HG02588 (cell line): ENCODE measurements at regions not wholly inside any gene's neighbourhood (a gene's known extent, or its start where the extent isn't known, plus 50 kb on each side); places are given as distances from the start of the nearest gene placed in this dataset.

Source experiments
- ATAC-seq: cut with Tn5 transposase; IDR thresholded peaks from one replicate; pipeline ENCODE4 v1.9.1; 2021; ENCODE audit warnings: mild to moderate bottlenecking, moderate library complexity; ENCODE audit not compliant: unreplicated experiment

DNA sequence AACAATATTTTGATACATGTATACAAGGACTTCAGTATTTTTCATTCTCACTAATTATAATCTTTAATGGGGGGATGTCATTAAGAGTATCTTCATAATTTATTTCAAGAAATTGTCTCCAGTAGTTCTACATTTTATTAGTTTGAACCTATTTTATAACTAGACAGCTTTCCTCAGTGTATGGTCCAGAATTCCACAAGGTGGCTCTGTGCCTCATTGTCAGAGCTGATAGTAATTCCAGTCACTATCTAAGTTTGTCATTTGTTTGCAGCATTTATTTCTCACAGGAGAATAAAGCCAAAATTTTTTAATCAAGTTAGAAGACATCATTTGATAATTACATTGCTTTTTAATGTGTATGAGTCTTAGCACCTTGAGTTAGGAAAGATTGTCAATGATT lies 1633.0 kb upstream of the PCDH20 start:
- no peak for ATAC-seq

DNA sequence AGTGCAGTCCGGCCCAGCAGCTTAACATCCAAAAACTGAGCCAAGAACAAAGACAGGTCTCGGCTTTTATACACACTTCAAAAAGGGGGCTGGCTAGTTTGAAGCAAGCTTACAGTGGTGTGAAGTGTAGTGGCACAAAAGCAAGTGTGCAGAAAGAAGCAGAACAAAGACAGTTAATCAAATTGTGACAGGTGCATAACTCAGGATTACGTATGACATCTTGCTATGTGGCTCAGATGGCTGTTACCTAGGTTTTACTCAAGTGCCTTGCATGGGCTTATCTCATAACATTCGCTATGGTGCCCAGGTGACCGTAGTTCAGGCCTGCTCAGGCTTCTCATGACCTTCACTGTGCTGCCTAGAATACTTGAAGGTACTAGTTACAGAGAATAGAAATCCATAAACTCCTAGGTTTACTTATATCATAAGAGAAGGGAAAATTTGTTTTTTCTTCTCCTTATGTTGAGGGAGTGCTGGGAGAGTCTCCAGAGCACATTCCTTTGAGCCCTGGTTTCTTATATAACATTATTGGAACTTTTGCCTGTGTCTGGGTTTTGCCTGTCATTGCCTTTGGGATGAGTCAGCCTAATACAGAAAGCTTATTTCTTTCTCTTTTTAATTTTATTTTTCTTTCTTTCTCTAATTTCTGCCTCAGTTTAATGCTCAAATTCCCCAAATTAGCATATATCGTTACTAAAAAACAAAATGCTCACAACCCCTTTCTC lies 1629.1 kb upstream of the PCDH20 start:
- ATAC-seq, result no peak

DNA sequence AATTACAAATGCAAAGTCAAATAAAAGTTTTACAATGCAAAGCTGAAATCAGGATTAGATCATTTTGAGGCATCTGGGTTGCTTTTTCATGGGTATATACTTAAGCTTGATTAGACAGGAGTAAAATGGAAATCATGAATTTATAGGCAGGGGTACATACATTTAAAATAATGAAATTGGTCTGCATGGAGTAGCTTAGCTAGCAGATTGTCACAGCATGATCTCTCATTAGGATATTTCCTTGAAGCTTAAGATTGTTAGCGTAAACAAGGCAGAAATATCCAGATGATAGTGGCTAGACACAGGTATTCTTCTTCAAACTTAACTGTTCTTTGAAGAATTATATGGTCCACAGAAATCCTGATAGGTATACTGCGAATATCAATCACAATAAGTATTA lies 1627.0 kb upstream of the PCDH20 start:
- ATAC-seq, result no peak

DNA sequence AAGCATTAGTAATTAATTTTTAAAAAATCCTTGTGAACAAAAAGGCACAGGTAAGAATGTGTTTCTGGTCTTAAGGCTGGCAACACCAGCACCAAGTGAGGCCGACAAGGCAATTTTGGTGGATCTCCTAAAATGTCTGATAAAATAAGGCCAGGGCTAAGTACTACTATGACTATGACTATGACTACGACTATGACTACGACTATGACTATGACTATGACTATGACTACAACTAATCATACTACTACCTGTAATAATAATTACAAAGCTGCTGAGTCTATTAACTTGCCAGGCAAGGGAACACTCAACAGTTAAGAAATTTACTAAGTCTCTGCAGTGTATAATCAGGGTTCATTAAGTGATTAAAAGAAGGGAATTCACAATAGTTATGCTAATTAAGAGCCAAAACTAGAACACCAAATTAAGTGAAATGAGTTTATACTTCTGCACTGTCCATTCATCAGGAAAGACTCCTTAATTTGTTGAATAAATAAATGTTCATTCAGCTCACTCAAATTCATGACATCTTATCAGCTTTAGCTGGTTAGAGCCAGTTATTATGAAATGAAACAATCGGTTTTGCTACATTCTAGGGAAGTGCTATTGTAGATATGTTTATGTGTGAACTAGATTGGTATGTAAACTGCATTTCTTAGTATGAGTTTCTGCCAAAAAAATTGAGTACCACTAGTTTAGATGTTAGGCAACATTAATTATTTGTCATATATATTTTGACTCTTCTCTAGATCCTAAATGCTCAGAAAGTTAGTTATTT lies 1626.2 kb upstream of the PCDH20 start:
- ATAC-seq, result no peak

DNA sequence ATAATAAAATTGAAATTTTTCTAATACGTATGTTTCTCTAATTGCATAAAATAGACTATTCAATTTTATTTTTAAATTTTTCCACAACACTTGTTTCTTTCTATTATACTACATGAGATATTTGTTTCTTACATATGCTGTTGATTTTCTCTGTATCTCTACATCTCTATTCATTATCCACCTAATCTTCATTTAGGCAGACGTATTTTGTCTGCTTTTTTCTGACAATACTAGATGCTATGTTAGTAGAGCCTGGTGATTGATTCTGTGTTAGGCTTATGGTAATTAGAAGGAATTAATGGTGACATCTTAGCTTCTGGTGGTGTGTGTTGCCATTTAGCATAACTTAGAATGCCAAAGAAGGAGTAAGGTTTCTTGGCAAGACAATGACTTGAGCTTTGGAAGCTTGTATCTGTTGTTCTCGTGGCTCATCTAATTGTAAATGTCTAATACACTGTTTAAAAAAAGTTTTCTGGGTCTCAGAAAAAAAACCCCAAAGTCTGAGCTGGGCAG lies 1610.7 kb upstream of the PCDH20 start:
- no peak for ATAC-seq

DNA sequence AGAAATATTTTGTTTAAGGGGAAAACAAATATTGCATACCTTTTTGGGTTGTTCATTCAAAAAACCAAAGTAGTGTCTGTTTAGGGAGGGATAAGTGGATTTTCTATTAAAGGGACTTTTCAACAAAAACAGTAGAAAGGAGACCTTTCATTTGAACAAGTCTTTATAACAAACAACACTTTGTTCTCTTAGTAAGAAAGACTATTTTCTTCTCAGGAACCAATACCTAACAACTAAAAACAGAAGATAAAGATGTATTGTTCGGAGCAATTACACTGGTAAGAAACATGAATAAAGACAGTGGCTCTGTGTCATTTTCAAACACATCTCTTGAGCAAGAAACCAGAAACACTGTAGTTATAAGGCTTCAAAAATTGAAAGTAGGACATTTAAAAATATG lies 1610.1 kb upstream of the PCDH20 start:
- no peak for ATAC-seq

DNA sequence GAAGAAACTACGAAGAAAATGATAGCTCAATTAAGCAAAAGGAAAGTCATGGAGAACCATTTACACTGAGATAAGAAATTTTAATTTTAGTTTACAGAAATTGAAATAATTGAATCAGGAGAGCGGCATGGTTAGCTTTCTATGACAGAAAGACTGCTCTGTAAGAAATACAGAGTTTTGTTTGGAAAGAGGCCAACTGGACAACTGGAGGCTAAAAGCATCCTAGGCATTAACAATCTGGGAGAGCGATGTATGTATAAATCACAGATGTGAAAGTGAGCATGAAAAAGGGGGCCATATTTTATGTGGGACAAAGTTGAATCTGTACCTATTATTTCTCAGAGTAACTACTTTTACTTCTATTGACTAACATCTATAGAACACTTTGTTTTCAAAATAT lies 1608.8 kb upstream of the PCDH20 start:
- ATAC-seq, result no peak

DNA sequence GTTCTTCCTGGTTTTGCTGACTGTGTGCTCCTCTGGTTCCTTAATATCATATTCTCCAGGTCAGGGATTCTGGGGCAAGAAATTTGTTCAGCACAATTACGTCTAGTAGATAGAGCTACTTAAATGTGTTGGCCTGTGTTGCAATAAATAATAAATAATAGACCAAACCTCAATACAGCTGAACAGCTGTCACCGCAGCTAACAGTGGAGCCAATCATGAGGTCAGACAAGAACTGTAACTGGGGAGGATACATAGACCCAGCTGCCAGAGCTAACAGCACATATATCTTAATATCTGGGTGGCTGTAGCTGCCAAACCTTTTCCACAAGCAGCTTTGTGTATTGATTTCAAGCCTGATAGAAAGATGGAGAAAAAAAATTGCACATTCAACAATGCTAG lies 1596.3 kb upstream of the PCDH20 start:
- no peak for ATAC-seq

DNA sequence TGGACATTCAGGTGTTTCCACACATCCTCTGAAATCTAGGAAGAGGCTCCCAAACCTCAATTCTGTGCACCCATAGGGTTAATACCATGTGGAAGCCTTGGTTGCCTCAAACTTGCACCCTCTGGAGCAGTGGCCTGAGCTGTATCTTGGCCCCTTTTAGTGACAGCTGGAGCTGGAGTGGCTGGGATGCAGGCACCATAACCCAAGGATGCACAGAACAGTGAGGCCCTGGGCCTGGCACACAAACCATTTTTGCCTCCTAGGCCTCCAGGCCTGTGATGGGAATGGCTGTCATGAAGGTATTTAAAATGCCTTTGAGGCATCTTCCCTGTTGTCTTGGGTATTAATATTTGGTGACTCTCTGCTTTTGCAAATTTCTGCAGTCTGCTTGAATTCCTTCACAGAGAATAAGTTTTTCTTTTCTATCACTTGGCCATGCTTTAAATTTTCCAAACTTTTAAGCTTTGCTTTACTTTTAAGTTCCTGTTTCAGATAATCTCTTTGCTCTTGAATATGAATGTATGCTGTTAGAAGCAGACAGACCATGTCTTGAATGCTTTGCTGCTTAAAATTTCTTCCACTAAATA lies 1594.5 kb upstream of the PCDH20 start:
- ATAC-seq, result no peak

DNA sequence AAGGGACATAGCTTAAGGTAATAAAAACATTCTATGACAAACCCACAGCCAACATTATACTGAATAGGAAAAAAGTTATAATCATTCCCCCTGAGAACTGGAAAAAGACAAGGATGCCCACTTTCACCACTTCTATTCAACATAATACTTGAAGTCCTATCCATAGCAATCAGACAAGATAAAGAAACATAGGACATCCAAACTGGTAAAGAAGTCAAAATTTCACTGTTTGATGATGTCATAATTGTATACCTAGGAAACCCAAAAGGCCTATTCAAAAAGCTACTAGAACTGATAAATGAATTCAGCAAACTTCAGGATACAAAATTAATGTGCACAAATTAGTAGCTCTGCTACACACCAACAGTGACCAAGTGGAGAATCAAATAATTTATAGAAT lies 1590.0 kb upstream of the PCDH20 start:
- ATAC-seq, result no peak

DNA sequence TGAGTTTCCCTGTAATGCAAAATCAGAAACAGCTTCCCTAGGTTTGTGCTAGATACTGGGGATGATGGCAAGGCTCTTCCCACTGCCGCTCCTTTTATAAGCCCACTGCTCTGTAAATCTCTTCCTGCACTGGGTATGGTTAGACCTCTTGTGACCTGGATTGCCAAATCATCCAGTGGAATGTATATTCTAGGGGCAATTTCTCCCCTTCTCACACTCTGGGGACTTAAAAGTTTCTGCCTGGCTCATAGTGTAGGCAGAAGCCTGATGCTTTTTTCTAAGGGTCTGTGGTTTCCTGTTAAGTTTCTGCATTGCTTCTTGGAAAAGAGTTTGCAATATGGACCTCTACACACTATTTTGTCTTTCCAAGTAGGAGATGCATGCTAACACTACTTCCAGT lies 1582.0 kb upstream of the PCDH20 start:
- ATAC-seq, result no peak

DNA sequence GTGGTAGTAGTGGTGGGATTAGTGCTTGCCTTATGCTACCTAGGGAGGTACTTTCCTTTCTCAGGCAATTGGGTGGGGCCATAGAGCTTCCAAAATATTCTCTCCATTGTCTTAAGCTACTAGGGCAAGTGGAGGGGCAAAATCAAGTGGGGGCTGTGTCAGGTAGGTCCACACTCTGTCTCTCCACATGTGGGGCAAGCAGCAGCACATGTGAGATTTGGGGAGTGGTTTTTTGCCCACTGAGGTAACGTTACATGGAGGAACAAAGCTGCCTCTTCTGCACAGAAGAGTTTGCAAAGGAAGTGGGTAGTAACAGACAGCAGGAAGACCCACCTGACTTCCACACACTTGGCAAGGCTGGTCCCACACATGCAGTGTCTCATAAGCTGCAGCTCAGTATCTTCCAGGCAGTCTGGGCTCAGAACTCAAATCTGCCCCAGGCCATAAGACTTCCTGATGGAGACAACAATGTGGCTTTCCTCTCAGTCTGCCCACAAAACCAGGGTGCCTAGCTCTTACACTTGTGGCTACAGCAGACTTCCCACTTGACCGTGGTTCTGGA lies 1581.5 kb upstream of the PCDH20 start:
- ATAC-seq, result no peak

DNA sequence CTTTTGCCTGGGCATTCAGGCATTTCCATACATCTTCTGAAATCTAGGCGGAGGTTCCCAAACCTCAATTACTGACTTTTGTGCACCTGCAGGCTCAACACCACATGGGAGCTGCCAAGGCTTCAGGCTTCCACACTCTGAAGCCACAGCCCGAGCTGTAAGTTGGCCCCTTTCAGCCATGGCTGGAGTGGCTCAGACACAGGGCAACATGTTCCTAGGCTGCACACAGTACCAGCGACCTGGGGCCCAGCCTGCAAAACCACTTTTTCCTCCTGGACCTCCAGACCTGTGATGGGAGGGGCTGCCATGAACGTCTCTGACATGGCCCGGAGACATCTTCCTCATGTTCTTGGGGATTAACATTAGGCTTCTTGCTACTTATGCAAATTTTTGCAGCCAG lies 1558.2 kb upstream of the PCDH20 start:
- no peak for ATAC-seq

DNA sequence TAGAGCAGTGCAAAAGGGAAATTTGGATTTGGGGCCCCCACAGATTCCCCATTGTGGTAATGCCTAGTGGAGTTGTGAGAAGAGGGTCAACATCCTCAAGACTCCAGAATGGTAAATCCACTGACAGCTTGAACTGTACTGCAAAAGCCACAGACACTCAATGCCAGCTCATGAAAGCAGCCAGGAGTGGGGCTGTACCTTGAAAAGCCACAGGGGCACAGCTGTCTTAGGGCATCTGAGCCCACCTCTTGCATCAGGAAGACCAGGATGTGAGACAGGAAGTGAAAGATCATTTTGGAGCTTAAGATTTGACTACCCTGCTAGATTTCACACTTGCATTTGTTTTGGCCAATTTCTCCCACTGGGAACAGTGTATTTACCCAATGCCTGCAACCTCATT lies 1548.9 kb upstream of the PCDH20 start:
- ATAC-seq, result no peak

DNA sequence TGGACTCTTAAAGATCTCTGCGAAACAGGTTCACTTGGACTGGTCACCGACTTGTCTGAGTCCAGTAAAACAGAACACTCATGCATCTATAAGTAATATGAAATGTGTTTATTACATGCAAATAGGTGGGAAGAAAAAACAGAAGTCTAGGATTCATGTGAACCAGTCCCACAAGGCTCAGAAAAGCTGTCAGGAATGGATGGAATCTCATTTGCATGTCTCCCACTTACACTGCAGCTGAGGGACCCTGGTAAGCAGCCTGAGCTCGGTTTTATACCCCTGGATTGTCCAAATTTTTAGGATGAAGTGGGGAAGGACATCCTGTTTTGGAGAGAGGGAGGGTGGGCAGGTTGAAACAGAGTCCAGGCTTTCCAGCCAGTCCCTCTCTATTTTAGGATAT lies 1545.1 kb upstream of the PCDH20 start:
- ATAC-seq, result no peak

DNA sequence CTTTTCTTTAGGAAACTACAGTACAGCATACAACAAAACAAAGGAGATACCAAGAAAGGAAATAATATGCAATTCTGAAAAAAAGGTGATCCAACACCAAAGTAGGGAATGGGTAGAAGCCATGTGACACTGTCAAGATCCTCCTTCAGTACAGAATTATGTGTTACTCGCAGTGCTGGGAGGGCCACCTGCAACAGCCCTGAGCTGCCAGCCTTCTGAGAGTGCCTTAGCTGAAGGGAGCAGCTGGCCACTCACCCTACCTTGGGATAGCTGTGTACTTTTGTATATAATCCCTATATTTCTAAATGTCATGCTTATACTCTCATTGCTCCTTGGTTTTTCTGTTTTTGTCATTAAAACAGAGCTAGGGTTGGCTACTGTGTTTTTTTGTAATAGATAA lies 1518.2 kb upstream of the PCDH20 start:
- no peak for ATAC-seq

DNA sequence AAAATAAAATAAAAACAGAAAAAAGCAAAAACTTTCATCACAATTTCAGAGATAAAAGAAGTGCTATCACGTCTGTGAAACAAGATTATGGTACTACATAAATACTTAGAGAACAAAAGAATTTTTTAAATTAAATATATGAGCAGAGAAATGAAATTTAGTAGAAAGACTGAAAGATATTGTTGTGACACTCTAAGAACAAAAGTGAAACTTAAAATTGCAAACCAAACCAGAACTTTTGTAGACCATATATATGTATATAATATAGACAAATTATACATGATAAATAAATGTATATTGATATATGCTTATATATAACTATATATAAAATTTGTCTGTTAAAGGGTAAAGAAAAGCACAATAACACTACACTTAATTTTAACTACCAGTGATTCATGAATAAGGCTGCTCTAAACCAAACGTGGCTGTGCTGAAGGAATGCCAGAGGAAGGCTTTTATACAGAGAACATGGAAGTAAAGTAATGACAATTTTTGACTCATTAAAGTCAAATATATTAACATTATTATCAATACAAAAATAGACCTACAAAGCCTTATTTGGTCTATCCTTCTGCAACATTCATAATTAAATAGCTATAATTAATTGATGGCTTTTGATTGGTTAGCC lies 1516.7 kb upstream of the PCDH20 start:
- ATAC-seq, result no peak

DNA sequence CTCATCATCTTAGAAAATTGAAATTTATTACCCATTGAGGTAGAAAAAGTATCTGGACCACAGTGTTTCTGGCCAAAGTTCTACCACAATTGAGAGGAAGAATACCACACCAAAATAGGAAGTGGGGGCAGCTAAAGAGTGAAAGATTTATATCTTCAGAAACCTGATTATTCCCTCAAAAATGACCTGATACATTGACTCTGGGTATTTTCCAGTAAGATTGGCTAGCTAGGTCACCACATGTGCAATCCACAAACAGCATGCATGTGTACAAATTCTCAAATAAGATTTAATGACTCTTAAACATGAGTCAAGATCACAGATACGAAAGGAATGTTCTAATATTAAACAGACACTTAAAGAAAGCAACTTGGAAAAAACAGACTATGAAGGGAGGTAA lies 1516.2 kb upstream of the PCDH20 start:
- ATAC-seq, result no peak

DNA sequence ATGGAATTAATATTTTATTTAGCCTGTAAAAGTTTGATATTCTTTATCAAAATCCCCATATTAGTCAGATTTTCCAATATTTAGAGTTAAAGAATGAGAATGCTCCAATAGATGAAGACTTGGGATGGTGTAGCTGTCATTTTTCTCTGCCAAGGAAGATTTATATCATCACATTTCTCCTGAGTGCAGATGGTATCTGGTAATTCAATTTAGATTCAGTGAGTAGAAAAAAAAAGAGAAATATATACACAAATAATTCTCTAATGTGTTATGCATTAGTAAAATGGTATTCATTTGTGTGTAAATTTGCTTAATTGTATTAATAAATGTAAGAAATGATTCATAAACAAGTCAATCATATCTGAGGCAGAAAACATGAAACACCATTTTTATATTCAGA lies 1508.7 kb upstream of the PCDH20 start:
- no peak for ATAC-seq

DNA sequence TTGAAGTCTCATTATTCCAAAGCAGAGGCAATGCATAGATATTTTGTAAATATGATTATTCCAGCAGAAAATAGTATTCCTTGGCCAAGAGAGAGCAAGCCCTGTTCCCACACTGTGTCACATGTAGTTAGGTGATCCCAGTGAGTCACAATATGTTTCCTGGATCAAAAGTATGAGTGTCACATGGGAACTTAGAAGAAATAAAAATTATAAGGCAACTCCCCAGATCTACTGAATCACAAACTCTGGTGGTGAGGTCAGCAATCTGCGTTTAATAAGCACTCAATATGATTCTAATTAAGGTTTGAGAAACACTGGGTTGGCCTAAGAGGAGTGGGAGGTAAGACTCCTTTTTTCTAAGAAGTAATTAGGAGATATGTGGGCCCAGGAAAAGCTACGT lies 1504.5 kb upstream of the PCDH20 start:
- no peak for ATAC-seq

DNA sequence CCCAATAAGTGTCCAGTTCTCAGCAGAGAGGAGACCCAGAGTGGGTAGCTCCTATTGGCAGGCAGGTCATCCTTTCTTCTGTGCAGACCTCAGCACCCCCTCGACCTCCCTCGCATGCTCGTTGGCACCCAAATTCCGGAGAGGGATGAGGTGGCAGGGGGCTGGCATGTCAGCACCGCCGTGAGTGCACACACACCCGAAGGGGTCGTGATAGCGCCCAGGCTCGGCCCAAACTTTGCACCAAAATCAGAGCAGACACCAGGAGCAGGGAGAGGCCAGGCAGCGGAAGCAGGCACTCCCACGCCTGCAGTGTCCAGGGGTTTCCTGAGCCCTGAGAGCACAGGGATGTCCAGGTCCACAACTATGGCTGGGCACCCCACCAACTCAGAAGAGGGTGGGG lies 1503.8 kb upstream of the PCDH20 start:
- ATAC-seq, result no peak
